ENCODE measurements at regions not wholly inside any gene's neighbourhood (a gene's known extent, or its start where the extent isn't known, plus 50 kb on each side); places are given as distances from the start of the nearest gene placed in this dataset.

DNA sequence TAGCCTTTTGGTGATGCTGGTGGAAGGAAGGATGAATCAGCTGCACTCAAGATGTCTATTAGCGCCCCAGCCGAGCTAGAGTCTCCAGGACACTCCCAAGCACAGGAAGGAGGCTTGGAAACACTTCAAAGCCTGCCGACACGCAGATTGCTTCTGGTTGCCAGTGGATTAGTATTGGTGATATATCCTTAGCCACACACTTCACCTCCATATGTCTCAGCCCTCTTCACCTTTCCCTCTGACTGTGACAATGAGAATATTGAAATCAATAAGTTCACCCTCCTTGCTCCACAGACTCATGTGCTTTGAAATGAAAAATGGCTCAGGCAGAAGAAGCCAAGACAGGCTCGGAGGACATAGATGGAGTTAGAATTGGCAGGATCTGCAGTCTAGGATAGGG, 102.9 kb upstream of the LRRN1 start (continued):
- TF ChIP-seq, protein P1, sequence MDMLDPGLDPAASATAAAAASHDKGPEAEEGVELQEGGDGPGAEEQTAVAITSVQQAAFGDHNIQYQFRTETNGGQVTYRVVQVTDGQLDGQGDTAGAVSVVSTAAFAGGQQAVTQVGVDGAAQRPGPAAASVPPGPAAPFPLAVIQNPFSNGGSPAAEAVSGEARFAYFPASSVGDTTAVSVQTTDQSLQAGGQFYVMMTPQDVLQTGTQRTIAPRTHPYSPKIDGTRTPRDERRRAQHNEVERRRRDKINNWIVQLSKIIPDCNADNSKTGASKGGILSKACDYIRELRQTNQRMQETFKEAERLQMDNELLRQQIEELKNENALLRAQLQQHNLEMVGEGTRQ (IDR thresholded peaks at IDR 0.05; ENCODE audit: low read length) = no peak
- TF ChIP-seq SP4 (IDR thresholded peaks at IDR 0.05; ENCODE audit: low read length) (no peak), TEAD4 (IDR thresholded peaks at IDR 0.05; ENCODE audit: low read depth, low read length) (no peak), PHF8 (conservative IDR thresholded peaks at IDR 0.05; ENCODE audit: low read depth, low read length) (no peak)

Data from H1 (cell line).